PC-3 (cell line): ENCODE measurements at regions not wholly inside any gene's neighbourhood (a gene's known extent, or its start where the extent isn't known, plus 50 kb on each side); places are given as distances from the start of the nearest gene placed in this dataset.

Source experiments
- EZH2 ChIP-seq: fragments of 300-600 bp; sonication (generic); IDR thresholded peaks from one replicate; pipeline ENCODE4 v1.6.1; 2017; ENCODE audit warnings: antibody characterized with exemption, mild to moderate bottlenecking, low read length; ENCODE audit not compliant: unreplicated experiment
- TF ChIP-seq, protein P1 (sequence below): fragments of 300-600 bp; sonication (generic); conservative IDR thresholded peaks from 2 replicates; pipeline ENCODE4 v1.5.1; 2017; ENCODE audit warnings: antibody characterized with exemption, low read depth, mild to moderate bottlenecking, low read length

GRCh38 chr18:34297287-34297686 lies 72.6 kb upstream of the NOL4 start:
- TF ChIP-seq, protein P1, sequence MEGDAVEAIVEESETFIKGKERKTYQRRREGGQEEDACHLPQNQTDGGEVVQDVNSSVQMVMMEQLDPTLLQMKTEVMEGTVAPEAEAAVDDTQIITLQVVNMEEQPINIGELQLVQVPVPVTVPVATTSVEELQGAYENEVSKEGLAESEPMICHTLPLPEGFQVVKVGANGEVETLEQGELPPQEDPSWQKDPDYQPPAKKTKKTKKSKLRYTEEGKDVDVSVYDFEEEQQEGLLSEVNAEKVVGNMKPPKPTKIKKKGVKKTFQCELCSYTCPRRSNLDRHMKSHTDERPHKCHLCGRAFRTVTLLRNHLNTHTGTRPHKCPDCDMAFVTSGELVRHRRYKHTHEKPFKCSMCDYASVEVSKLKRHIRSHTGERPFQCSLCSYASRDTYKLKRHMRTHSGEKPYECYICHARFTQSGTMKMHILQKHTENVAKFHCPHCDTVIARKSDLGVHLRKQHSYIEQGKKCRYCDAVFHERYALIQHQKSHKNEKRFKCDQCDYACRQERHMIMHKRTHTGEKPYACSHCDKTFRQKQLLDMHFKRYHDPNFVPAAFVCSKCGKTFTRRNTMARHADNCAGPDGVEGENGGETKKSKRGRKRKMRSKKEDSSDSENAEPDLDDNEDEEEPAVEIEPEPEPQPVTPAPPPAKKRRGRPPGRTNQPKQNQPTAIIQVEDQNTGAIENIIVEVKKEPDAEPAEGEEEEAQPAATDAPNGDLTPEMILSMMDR = no peak
- TF ChIP-seq EZH2 = no peak
